ENCODE measurements at regions not wholly inside any gene's neighbourhood (a gene's known extent, or its start where the extent isn't known, plus 50 kb on each side); places are given as distances from the start of the nearest gene placed in this dataset.

DNA sequence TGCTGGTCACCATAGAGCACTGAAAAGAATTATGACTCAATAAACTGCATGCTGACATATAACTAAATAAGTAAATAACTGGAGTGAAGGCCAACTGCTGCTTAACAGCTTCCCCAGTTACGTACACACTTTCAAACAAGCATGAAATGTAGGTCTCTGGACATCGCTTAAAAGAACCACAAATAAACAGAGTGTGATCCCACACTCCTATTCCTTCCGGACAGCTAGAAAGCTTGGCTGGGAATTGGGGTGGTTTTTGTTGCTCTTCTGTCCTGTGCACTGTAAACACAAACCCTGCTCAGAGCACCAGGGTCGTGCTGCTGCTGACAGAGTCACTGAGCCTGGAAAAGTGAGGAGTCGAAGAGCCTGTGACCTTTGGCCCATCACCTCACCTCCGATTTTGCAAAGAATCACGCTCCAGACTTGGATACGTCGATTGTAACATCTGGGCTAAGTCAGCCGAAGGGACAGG lies 162.7 kb upstream of the NT5C1B start:
- H3K36me3 ChIP-seq = no peaks in the 10 kb centered on the region
- no peaks in the 10 kb centered on the region for H3K27me3 ChIP-seq (ENCODE audit: low read depth)
- TF ChIP-seq, protein P1, sequence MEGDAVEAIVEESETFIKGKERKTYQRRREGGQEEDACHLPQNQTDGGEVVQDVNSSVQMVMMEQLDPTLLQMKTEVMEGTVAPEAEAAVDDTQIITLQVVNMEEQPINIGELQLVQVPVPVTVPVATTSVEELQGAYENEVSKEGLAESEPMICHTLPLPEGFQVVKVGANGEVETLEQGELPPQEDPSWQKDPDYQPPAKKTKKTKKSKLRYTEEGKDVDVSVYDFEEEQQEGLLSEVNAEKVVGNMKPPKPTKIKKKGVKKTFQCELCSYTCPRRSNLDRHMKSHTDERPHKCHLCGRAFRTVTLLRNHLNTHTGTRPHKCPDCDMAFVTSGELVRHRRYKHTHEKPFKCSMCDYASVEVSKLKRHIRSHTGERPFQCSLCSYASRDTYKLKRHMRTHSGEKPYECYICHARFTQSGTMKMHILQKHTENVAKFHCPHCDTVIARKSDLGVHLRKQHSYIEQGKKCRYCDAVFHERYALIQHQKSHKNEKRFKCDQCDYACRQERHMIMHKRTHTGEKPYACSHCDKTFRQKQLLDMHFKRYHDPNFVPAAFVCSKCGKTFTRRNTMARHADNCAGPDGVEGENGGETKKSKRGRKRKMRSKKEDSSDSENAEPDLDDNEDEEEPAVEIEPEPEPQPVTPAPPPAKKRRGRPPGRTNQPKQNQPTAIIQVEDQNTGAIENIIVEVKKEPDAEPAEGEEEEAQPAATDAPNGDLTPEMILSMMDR (IDR thresholded peaks at IDR 0.05; ENCODE audit: borderline replicate concordance) = no peak
- no peaks in the 10 kb centered on the region for H3K9me3 ChIP-seq (replicated peaks)
- no peak overlapping the region for H3K4me3 ChIP-seq
- no peaks in the 10 kb centered on the region for H3K4me1 ChIP-seq
- H3K27ac ChIP-seq (replicated peaks) = no peak overlapping the region
- no peak for DNase-seq
- intact Hi-C loops (cut with micrococcal nuclease) = no loop called here

DNA sequence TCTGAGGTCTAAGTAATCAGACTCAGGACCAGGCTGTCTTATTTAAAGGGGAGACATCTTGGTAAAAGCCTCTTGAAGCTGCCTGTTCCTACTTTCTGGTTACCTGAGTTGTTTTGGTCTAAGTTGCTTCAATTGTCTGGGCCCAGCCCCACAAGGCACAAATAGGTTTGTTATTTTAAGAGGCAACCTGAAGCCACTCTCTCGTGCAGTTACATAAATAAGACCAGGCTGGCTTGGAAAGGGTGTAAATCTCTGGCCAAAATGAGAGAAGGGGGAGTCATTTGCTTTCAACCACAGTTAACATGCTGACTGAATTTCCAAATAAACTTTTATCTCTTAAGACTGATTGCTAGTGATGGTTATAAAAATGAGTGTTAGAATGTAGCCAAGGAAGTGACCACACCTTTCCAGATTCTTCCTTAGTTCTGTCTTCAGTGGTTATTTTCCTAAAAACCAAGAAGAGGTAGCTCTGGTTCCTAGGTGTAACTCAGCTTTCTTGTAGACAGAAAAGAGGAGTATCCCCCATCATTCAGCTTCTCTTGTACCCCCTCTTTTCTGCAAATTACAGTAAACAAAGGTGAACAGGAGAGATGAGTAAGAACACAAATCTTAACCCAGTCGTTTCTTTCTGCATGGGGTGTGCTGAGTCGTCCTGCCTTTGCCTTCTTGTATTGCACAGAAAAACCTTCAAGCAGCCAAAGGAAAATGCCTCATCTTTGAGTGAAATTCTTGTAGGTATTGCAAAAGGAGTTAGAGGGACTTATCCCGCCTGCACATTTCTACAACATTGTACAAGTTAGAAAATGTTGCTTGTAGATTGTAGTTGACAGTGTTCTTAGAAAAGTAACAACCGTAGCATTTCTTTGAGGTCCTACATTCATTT lies 161.5 kb upstream of the NT5C1B start:
- DNase-seq = no peak
- no peaks in the 10 kb centered on the region for H3K36me3 ChIP-seq
- H3K27me3 ChIP-seq (ENCODE audit: low read depth) = no peaks in the 10 kb centered on the region
- no peaks in the 10 kb centered on the region for H3K4me1 ChIP-seq
- no peak overlapping the region for H3K4me3 ChIP-seq
- H3K9me3 ChIP-seq (replicated peaks) = no peaks in the 10 kb centered on the region
- intact Hi-C loops (cut with micrococcal nuclease) = no loop called here
- H3K27ac ChIP-seq (replicated peaks) = no peak overlapping the region
- TF ChIP-seq, protein P1 (IDR thresholded peaks at IDR 0.05; ENCODE audit: borderline replicate concordance) = no peak

DNA sequence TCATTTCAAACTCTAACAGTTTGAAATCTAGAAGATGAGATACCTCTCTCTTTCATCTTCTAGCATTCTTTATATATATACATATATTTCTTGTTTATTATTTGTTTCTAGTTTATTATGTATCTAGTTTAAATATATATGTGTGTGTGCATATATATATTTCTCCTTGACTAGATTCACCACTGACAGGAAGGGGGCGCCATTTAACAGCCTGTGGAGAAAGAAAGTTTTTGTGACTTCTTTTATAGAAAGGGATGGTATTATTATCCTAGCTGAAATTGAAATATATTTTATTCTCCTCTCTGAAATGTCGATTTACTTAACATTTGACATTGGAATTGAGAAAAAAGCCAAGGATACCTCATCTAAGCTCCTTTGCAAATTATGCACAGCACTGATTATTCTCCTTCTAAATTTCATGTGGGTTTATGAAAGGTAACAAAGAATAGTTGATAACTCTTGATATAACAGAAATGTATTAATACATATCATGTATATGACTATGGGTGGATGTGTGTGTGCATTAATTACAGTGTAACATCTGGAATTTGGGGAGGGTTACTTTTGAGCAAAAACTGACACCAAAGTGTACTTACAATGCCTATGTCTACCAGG lies 160.7 kb upstream of the NT5C1B start:
- TF ChIP-seq, protein P1 (IDR thresholded peaks at IDR 0.05; ENCODE audit: borderline replicate concordance) = peak; percentile 82
- Histone ChIP-seq H3K9me3 (replicated peaks) (no peaks in the 10 kb centered on the region), H3K4me3 (no peak overlapping the region), H3K36me3 (no peaks in the 10 kb centered on the region), H3K27me3 (ENCODE audit: low read depth) (no peaks in the 10 kb centered on the region), H3K27ac (replicated peaks) (no peak overlapping the region), H3K4me1 (no peaks in the 10 kb centered on the region)
- no peak for DNase-seq
- intact Hi-C loops (cut with micrococcal nuclease) = loop anchor here (10.0 kb wide), 3 partner anchors 225 to 1115 kb away; no protein-coding TSS in a partner anchor

DNA sequence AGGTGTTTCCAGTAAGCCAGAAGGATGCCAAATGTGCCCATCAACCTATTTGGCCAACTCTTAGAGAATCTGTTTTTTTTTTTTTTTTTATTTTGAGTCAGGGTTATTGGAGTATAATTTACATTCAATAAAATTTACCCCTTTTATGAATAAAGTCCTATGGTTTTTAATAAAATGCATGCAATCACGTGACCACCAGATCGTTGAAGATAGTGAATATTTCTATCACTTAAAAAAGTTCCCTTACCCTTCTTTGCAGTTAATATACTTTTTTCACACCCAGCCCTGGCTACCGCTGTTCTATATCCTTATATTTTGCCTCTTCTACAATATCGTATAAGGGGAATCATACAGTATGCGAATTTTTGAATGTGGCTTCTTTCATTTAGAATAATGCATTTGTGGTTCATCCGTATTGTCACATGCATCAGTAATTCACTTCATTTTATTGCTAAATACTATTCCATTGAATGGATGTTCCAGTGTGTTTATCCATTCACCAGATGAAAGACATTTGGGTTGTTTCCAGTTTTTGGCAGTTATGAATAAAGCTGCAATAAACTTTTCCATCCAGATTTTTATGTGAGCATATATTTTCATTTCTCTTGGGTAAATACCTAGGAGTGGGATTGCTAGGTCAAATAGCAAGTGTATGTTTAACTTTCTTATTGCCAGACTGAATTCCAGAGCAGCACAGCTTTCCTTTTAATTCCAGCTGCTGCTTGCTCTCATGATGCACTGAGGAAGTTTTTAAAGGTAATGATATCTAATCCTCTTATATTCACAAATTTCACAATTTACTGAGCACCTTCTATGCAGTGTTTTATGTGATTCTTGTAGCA lies 156.3 kb upstream of the NT5C1B start:
- no peak for DNase-seq
- Histone ChIP-seq H3K4me3 (no peak overlapping the region), H3K27me3 (ENCODE audit: low read depth) (no peaks in the 10 kb centered on the region), H3K9me3 (replicated peaks) (no peaks in the 10 kb centered on the region), H3K4me1 (peaks cover 14% of the 10 kb centered on the region), H3K27ac (replicated peaks) (no peak overlapping the region), H3K36me3 (no peaks in the 10 kb centered on the region)
- TF ChIP-seq, protein P1 (IDR thresholded peaks at IDR 0.05; ENCODE audit: borderline replicate concordance) = no peak
- intact Hi-C loops (cut with micrococcal nuclease) = loop anchor here (10.0 kb wide), 3 partner anchors 221 to 1119 kb away; no protein-coding TSS in a partner anchor
